ENCODE measurements at regions not wholly inside any gene's neighbourhood (a gene's known extent, or its start where the extent isn't known, plus 50 kb on each side); places are given as distances from the start of the nearest gene placed in this dataset.

- no peak for TF ChIP-seq CTCF (IDR thresholded peaks at IDR 0.05 in 2 of 3, conservative IDR thresholded peaks at IDR 0.05 in 1 of 3; ENCODE audit: insufficient read depth in 2 of 3, low read depth in 1 of 3, low read length in 3 of 3)
- no peak for TF ChIP-seq REST (IDR thresholded peaks at IDR 0.05; ENCODE audit: borderline replicate concordance)
- no peak for TF ChIP-seq REST (CRISPR knock-in tag; IDR thresholded peaks at IDR 0.05; ENCODE audit: low read depth)
- no peak for TF ChIP-seq JUNB (CRISPR knock-in tag; conservative IDR thresholded peaks at IDR 0.05)
- no peak for TF ChIP-seq NR3C1 (CRISPR knock-in tag; IDR thresholded peaks at IDR 0.05)
- no peak for TF ChIP-seq PATZ1 (CRISPR knock-in tag; IDR thresholded peaks at IDR 0.05; ENCODE audit: borderline replicate concordance)
- TF ChIP-seq NR1H2 (CRISPR knock-in tag; IDR thresholded peaks at IDR 0.05), result no peak
- no peak for TF ChIP-seq SMC3 (conservative IDR thresholded peaks at IDR 0.05; ENCODE audit: insufficient read depth, low read depth, low read length)
- no peak for TF ChIP-seq E2F8 (IDR thresholded peaks at IDR 0.05; ENCODE audit: low read depth, partially characterized antibody)
Measured at GRCh38 chr12:38985961-38986360, 80.6 kb upstream of the CPNE8 start.

All from K562 (cell line).